NCI-H2171 (cell line): ENCODE measurements at regions not wholly inside any gene's neighbourhood (a gene's known extent, or its start where the extent isn't known, plus 50 kb on each side); places are given as distances from the start of the nearest gene placed in this dataset.
"Not testable (repeated sequence)": the region's sequence is repeated elsewhere in the genome, so short reads cannot be mapped to it uniquely, and the experiment has no call there.

Source experiments
- DNase-seq: peaks from one replicate; lab custom pipeline; 2025; lab: John Stamatoyannopoulos, UW

DNA sequence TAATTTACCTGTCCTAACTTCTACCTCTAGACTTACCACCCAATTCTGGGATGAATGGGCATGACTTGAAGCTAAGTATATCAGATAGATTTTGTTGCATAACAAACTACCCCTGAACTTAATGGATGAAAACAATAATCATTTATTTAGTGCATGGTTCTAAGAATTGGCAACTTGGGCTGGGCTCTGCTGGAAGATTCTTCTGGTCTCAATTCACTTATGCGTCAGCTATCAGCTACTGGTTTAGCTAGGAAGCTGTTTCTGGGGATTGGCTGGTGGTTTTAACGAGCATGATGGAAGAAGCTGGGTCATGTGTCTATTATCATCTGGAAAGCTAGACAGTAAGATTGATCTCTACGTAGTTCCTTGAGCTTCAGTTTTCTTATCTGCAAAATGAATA lies 77.3 kb upstream of the LMCD1 start:
- DNase-seq, result no peak

DNA sequence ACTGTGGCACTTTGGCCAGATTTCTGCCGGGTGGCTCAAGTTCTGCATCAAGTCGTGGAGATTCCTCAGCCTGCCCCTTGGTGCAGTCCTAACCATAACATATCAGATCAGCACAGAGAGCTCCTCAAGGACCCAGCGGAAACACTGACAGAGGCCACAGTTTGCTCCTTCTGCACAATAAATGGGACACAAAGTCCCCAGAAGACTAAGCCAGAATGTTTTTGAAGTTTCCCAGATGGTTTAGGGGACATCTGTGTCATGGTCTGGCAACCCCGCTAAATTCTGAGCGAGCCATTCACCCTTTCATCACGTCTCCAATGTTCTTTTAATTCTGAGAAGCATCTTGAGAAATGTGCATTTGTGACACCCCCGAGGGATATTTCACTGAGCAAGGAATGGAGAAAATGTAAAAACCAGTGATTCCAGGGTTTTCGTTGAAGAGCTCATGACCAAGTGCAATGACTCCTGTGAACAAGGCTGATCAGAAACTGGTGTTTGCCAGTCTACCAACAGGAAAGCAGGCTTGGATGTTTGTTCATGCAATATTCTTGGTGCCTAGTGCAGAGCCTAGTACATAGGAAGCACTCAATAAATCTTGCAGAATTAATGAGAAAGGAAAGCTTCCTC lies 64.8 kb upstream of the LMCD1 start:
- no peak for DNase-seq

DNA sequence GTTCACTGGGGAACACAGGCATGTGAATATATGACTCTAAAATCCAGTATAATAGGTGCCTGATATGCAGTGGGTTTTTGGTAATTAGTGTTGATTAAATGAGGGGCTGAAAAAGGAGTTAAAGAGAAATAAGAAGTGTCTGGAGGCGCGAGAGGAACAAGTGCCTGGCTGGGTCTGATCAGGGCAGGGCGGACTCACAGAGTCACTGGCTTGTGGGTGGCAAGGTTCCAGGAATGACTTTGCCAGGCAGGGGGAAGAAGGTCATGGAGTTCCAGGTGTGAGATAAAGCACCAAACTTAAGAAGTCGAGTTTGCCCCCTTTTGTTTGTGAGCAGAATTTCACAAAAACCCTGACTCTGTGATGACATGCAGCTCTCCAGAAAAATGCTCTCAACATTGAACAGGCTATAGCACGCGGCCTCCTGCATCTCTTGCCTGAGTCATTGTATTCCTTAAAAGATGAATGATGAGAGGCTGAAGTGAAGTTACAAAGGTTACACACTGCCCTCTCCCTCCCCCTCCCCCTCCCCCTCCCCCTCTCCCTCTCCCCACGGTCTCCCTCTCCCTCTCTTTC lies 63.0 kb upstream of the LMCD1 start:
- DNase-seq, result no peak

DNA sequence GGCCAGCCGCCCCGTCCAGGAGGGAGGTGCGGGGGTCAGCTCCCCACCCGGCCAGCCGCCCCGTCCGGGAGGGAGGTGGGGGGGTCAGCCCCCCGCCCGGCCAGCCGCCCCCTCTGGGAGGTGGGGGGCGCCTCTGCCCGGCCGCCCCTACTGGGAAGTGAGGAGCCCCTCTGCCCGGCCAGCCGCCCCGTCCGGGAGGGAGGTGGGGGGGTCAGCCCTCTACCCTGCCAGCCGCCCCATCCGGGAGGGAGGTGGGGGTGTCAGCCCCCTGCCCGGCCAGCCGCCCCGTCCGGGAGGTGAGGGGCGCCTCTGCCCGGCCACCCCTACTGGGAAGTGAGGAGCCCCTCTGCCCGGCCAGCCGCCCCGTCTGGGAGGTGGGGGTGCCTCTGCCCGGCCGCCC lies 61.5 kb upstream of the LMCD1 start:
- not testable (repeated sequence) for DNase-seq

DNA sequence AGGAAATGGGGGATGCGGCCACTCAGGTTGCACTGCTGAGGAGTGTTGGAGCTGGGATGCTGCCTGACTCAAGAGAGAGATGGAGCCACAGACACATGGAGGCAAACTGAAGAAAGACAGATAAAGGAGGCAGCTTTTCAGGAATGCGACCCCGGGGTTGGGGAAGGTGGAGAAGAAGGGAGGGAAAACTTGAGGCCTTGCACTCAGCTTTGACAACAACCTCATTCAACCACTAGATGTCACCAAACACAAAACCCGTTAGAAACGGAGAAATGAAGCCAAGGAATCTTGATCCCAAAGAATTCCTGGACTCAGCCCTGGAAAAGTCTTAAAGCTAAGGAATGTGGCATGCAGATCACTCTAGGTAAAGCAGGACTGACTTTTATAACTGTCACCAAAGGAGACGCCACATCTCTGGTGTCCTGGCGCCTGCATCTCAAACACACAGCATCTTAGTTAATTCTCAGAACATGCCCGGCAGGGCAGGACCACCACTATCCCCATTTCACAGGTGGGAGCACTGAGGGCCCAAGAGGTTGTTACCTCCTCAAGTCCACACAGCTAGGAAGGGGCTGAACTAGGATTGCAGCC lies 59.6 kb upstream of the LMCD1 start:
- DNase-seq, result no peak

DNA sequence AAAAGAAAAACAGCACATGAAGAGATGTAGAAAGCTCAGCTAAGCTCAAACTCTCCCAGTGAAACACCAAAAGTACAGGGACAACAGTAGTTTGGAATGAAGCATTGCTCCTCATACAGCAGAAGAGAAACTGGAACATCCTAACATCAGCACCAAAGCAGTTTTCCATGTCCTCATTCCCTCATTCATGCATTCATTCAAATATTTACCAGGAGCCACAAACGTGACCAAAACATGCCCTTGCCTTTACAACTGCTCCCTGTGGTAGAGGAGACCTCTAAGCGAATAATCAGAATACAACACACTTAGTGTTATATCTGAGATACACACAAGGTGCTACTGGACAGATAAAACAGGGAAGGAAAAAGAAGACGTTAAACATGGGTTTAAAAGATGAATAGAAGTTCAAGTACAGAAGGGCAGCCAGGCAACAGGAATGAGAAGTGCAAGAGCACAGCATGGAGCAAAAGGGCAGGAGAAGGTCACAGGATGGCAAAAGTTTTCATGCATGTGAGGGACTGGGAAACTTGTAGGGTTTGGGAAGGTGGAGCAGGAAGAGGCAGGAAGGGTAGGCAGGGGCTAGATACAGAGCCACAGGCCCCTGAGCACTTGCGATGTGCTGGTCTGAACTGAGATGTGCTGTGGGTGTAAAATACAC lies 58.5 kb upstream of the LMCD1 start:
- no peak for DNase-seq

DNA sequence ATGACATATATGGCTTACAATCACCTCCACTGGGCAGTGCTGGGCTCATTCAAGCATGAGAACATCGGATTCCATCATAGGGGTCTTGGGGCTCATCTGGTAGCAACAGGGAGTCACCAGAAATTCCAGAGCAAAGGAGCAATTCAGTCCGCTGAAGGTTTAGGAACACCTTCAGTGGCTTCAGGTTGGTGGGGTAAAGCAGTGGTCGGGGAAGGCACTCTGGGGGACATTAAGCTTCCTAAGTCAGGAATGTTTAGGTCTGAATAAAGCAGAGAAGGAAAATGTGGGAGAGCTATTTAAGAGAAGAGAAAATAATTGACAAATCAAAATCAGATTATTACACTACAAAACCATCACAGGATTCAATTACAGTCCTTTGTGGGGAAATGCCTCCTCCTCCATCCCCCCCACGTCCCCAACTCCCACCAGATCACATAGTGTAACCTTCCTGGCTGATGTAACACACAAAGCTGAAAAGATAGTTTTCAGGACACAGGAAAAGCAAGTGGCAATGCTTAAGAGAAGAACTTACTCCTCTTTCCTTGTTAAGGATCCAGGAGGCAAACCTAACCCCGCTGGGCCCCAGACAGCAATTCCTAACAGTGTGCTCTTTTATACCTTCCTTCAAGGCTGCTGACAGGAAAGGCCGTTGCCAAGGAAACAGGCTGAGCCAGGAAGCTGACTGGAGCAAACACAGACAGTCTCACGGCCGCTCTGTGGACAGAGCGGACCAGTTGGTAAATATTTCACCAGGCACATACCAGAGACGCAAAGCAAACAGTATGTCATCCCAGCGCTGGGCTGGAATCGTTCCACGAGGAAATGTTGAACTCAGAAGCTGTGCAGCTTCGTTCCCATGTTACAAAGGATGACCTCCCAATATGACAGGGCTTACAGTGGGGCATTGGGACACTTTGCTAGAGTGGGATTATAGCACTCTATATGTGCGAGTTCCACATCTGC lies 57.5 kb upstream of the LMCD1 start:
- DNase-seq, result no peak

DNA sequence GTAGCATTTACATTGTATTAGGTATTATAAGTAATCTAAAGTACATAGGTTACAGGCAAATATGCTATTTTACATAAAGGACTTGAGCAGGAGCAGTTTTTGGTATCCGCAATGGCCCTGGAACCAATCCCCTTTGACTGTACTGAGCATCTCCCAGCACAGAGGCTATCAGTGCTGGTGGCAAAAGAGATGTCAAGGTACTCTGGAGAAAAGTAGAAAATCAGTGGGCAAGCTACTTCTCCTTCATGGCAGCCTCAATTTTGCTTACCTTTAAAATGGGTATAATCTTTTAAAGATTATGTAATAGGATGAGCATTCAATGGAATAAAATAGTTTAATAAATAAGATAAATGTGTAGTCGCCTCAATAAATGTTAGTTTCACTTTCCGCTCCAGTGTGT lies 56.7 kb upstream of the LMCD1 start:
- no peak for DNase-seq

DNA sequence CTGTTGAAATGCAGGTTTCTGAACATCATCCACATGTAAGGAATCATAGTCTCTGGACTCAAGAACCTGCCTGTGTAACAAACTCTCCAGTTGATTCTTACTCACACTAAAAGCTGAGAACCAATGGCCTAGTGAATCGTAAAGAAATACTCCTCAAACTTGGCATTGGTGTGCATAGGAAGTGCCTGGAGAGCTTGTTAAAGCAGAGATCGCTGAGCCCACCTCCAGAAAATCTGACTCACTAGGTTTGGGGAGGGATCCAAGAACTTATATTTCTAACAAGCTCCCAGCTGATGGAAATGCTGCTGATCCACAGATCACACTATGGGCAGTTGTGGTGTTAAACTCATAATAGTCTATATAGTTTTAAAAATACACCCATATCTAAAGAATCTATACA lies 55.8 kb upstream of the LMCD1 start:
- no peak for DNase-seq

DNA sequence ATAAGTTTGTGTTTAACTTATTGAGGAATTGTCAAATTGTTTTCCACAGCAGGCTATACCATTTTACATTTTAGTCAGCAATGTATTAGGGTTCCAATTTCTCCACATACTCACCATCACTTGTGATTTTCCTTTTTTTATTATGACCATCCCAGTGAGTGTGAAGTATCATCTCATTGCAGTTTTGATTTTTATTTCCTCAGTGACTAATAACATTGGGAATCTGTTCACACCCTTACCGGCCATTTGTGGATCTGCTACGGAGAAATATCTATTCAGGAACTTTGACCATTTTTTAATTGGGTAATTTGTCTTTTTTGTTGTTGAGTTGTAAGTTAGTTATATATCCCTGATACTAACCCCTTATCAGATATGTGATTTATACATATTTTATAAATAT lies 54.8 kb upstream of the LMCD1 start:
- no peak for DNase-seq

DNA sequence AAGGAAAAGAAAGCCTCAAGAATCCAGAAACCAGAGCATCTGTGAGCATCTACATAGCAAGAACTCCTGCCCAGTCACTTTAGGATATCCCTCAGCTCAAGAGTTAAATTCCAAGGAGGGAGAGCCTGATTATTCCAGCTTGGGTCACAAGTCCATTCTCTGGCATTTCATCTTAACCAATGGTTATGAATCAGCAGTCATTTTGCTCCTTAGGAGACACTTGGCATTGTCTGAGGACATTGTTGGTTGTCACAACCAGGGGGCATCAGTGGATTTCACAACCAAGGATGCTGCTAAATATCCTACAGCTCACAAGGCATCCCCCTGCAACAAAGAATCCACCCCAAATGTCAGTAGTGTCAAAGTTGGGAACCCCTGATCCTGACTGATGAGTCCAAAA lies 51.0 kb upstream of the LMCD1 start:
- no peak for DNase-seq

DNA sequence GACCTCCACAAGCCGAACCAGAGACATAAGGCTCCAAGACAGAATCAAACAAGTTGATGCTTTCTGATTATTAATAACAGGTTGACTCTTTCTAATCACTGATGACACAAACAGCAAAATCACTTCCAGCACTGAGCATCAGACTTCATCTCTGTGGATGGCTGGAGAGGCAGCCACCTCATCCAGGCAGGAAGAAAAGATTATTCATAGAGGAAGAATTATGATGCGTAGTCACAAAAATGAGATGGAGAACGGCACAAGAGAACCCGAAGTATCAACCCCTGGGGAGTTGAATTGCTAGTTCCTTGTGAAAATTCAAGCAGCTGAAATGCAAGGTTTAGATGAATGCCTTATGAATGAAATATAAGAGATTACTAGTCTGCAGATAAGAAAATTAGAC lies 49.9 kb upstream of the LMCD1 start:
- no peak for DNase-seq
